ENCODE measurements at regions not wholly inside any gene's neighbourhood (a gene's known extent, or its start where the extent isn't known, plus 50 kb on each side); places are given as distances from the start of the nearest gene placed in this dataset.
"Not testable (repeated sequence)": the region's sequence is repeated elsewhere in the genome, so short reads cannot be mapped to it uniquely, and the experiment has no call there.

DNA sequence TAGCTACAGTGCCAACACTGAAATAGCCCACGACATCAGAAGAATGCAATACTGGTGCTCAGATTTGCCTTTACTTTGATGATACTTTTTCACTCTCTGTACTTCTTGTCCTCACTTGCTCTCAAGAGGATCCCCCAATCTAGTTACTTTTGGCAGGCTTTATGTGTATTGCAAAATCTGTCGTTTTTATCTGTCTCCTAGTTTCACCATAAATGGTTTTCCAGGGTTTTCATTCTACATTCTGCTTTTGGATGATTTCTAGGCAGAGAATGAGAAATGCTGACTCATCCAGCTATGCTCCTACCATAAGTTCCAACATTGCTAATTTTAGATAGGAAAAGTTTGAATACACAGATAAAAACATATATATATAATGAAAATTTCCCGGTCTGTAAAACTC lies 659.5 kb upstream of the NRG3 start:
- no peaks in the 10 kb centered on the region for H3K36me3 Mint-ChIP-seq
- no peaks in the 10 kb centered on the region for H3K9me3 ChIP-seq (ENCODE audit: control insufficient read depth in 1 of 2, low read length in 2 of 2)
- POLR2A ChIA-PET (ENCODE audit: partially characterized antibody): no interaction called here
- H3K27me3 Mint-ChIP-seq: no peaks in the 10 kb centered on the region
- no peak overlapping the region for H3K4me3 ChIP-seq (ENCODE audit: low read length in 2 of 2)
- intact Hi-C loops (cut with micrococcal nuclease): no loop called here
- H3K4me3 Mint-ChIP-seq: no peak overlapping the region
- no peaks in the 10 kb centered on the region for H3K4me1 ChIP-seq (ENCODE audit: insufficient read depth, low read length)
- no peaks in the 10 kb centered on the region for H3K27me3 ChIP-seq (ENCODE audit: insufficient read depth, low read length)
- no peaks in the 10 kb centered on the region for H3K4me1 Mint-ChIP-seq
- CTCF ChIA-PET (ENCODE audit: partially characterized antibody): no interaction called here
- H3K27ac Mint-ChIP-seq: no peak overlapping the region
- H3K27ac ChIP-seq (ENCODE audit: low read depth, low read length): no peak overlapping the region
- H3K36me3 ChIP-seq (ENCODE audit: insufficient read depth, low read length): no peaks in the 10 kb centered on the region
- no peak for DNase-seq
- H3K9me3 Mint-ChIP-seq: peaks cover 0 to 5% (median 2%) of the 10 kb centered on the region in 8 donors

GRCh38 chr10:81216949-81217348 lies 658.0 kb upstream of the NRG3 start:
- CTCF ChIA-PET (ENCODE audit: partially characterized antibody): no interaction called here
- Histone ChIP-seq H3K4me1 (ENCODE audit: insufficient read depth, low read length) (no peaks in the 10 kb centered on the region), H3K4me3 (ENCODE audit: low read length in 2 of 2) (no peak overlapping the region), H3K27me3 (ENCODE audit: insufficient read depth, low read length) (no peaks in the 10 kb centered on the region), H3K9me3 (ENCODE audit: control insufficient read depth in 1 of 2, low read length in 2 of 2) (no peaks in the 10 kb centered on the region), H3K36me3 (ENCODE audit: insufficient read depth, low read length) (no peaks in the 10 kb centered on the region), H3K27ac (ENCODE audit: low read depth, low read length) (no peak overlapping the region)
- no peak for DNase-seq
- no peak overlapping the region for H3K4me3 Mint-ChIP-seq
- peaks cover 0 to 8% (median 1%) of the 10 kb centered on the region in 8 donors for H3K9me3 Mint-ChIP-seq
- no peaks in the 10 kb centered on the region for H3K4me1 Mint-ChIP-seq
- H3K27ac Mint-ChIP-seq: no peak overlapping the region
- POLR2A ChIA-PET (ENCODE audit: partially characterized antibody): no interaction called here
- H3K27me3 Mint-ChIP-seq: no peaks in the 10 kb centered on the region
- intact Hi-C loops (cut with micrococcal nuclease): no loop called here
- H3K36me3 Mint-ChIP-seq: no peaks in the 10 kb centered on the region

- H3K9me3 Mint-ChIP-seq: peaks cover 0 to 9% (median 1%) of the 10 kb centered on the region in 8 donors
- Histone ChIP-seq H3K9me3 (ENCODE audit: control insufficient read depth in 1 of 2, low read length in 2 of 2) (no peaks in the 10 kb centered on the region), H3K4me3 (ENCODE audit: low read length in 2 of 2) (no peak overlapping the region), H3K27ac (ENCODE audit: low read depth, low read length) (no peak overlapping the region), H3K36me3 (ENCODE audit: insufficient read depth, low read length) (no peaks in the 10 kb centered on the region), H3K4me1 (ENCODE audit: insufficient read depth, low read length) (no peaks in the 10 kb centered on the region), H3K27me3 (ENCODE audit: insufficient read depth, low read length) (no peaks in the 10 kb centered on the region)
- CTCF ChIA-PET (ENCODE audit: partially characterized antibody): no interaction called here
- no peaks in the 10 kb centered on the region for H3K4me1 Mint-ChIP-seq
- no peak for DNase-seq
- no peaks in the 10 kb centered on the region for H3K36me3 Mint-ChIP-seq
- intact Hi-C loops (cut with micrococcal nuclease): no loop called here
- H3K27me3 Mint-ChIP-seq: no peaks in the 10 kb centered on the region
- no peak overlapping the region for H3K27ac Mint-ChIP-seq
- POLR2A ChIA-PET (ENCODE audit: partially characterized antibody): no interaction called here
- no peak overlapping the region for H3K4me3 Mint-ChIP-seq
These were observed 656.7 kb upstream of the NRG3 start for GRCh38 chr10:81218307-81218706.

DNA sequence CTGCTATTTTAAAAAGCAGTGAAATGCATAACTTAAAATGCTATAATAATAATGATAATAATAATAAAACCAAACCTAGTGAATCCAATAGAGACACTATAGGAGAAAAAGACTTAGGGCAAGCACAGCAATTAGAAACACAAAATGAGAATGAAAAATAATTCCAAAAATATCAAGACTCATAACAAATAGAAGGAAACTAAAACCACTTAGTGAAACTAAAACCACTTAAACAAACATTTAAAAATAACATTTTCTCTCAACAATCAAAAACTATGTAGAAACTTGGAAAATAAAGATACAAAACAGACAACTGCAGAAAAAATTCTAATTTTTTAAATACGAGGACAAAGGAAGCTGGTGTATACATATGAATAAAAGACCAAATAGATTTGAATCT lies 655.2 kb upstream of the NRG3 start:
- Histone ChIP-seq H3K27ac (ENCODE audit: low read depth, low read length) (no peak overlapping the region), H3K4me1 (ENCODE audit: insufficient read depth, low read length) (no peaks in the 10 kb centered on the region), H3K4me3 (ENCODE audit: low read length in 2 of 2) (no peak overlapping the region), H3K9me3 (ENCODE audit: control insufficient read depth in 1 of 2, low read length in 2 of 2) (no peaks in the 10 kb centered on the region), H3K27me3 (ENCODE audit: insufficient read depth, low read length) (no peaks in the 10 kb centered on the region), H3K36me3 (ENCODE audit: insufficient read depth, low read length) (no peaks in the 10 kb centered on the region)
- H3K4me1 Mint-ChIP-seq: no peaks in the 10 kb centered on the region
- no peaks in the 10 kb centered on the region for H3K27me3 Mint-ChIP-seq
- DNase-seq: no peak
- H3K9me3 Mint-ChIP-seq: peaks cover 0 to 7% (median 3%) of the 10 kb centered on the region in 8 donors
- no peak overlapping the region for H3K27ac Mint-ChIP-seq
- H3K4me3 Mint-ChIP-seq: no peak overlapping the region
- ChIA-PET CTCF (ENCODE audit: partially characterized antibody) (no interaction called here), POLR2A (ENCODE audit: partially characterized antibody) (no interaction called here)
- H3K36me3 Mint-ChIP-seq: no peaks in the 10 kb centered on the region
- intact Hi-C loops (cut with micrococcal nuclease): no loop called here

DNA sequence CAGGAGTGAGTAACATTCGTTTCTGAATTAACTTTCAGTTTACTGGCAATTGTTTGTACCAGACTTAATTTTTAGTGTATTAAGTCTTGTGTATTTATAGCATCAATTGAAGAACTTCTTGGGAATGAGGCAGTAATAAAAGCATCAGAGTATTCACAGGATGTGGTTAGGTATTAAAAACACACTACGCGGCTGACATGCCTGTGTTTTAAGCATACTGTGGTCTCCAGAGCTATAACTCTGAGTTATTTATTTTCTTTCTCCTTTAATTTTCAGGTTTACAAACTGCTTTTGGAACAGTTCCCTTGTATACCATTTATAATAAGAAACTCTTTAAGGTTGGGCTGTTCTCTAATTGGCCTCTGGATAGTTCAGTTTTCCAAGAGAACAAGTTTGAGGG lies 626.1 kb upstream of the NRG3 start:
- Mint-ChIP-seq H3K27ac (no peak overlapping the region), H3K27me3 (no peaks in the 10 kb centered on the region), H3K4me3 (no peak overlapping the region), H3K9me3 (peaks cover 0 to 4% (median 0%) of the 10 kb centered on the region in 8 donors), H3K4me1 (no peaks in the 10 kb centered on the region), H3K36me3 (no peaks in the 10 kb centered on the region)
- CTCF ChIA-PET (ENCODE audit: partially characterized antibody): no interaction called here
- no peak for DNase-seq
- no peak overlapping the region for H3K4me3 ChIP-seq (ENCODE audit: low read length in 2 of 2)
- intact Hi-C loops (cut with micrococcal nuclease): no loop called here
- no peak overlapping the region for H3K27ac ChIP-seq (ENCODE audit: low read depth, low read length)
- no peaks in the 10 kb centered on the region for H3K36me3 ChIP-seq (ENCODE audit: insufficient read depth, low read length)
- H3K4me1 ChIP-seq (ENCODE audit: insufficient read depth, low read length): no peaks in the 10 kb centered on the region
- no peaks in the 10 kb centered on the region for H3K27me3 ChIP-seq (ENCODE audit: insufficient read depth, low read length)
- no peaks in the 10 kb centered on the region for H3K9me3 ChIP-seq (ENCODE audit: control insufficient read depth in 1 of 2, low read length in 2 of 2)
- POLR2A ChIA-PET (ENCODE audit: partially characterized antibody): no interaction called here

DNA sequence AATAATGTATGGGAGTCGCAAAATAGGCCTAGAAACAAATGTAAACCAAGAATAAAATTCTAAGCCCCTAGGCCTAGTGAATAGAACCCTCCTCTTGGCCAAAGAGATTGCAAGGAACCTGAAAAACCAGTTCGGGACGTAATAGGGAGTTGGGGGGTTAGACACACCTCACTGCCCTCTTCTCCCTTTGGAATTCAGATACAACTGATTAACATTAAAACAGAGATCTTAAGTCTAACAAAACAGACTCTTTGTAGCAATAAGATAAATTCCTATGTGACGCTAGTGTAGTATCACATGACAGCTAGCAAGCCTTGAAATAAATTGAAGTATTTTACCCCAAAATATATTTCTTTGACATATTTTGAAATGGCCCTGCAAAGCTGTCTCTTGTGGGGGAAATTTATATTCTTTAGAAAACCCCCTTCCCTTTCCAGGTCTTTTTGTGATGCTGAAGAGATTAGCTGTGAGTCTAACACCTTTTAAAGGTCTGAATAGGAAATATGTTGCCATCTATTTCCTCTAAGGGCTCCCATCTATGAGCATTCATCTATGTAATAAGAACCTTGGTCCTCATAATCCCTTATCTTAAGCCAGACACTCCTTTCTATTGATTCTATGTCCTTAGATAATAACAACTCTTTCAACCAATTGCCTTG lies 623.4 kb upstream of the NRG3 start:
- H3K4me1 Mint-ChIP-seq: no peaks in the 10 kb centered on the region
- CTCF ChIA-PET (ENCODE audit: partially characterized antibody): no interaction called here

DNA sequence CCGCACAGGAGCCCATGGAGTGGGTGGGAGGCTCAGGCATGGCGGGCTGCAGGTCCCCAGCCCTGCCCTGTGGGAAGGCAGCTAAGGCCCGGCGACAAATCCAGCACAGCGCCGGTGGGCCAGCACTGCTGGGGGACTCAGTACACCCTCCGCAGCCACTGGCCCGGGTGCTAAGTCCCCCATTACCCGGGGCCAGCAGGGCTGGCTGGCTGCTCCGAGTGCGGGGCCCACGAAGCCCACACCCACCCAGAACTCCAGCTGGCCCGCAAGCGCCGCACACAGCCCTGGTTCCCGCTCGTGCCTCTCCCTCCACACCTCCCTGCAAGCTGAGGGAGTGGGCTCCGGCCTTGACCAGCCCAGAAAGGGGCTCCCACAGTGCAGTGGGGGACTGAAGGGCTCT lies 610.0 kb upstream of the NRG3 start:
- peaks cover 0 to 13% (median 1%) of the 10 kb centered on the region in 8 donors for H3K9me3 Mint-ChIP-seq
- H3K27ac ChIP-seq (ENCODE audit: low read depth, low read length); H3K27me3 ChIP-seq (ENCODE audit: insufficient read depth, low read length); intact Hi-C loops (cut with micrococcal nuclease); POLR2A ChIA-PET (ENCODE audit: partially characterized antibody); H3K27me3 Mint-ChIP-seq; CTCF ChIA-PET (ENCODE audit: partially characterized antibody); H3K4me3 Mint-ChIP-seq; H3K4me3 ChIP-seq (ENCODE audit: low read length in 2 of 2); DNase-seq; H3K9me3 ChIP-seq (ENCODE audit: control insufficient read depth in 1 of 2, low read length in 2 of 2); H3K4me1 ChIP-seq (ENCODE audit: insufficient read depth, low read length); H3K4me1 Mint-ChIP-seq; H3K27ac Mint-ChIP-seq; H3K36me3 ChIP-seq (ENCODE audit: insufficient read depth, low read length); H3K36me3 Mint-ChIP-seq: not testable (repeated sequence)

More for the DNA sequence above, 623.4 kb upstream of the NRG3 start:
- DNase-seq: no peak
- Mint-ChIP-seq H3K4me3 (no peak overlapping the region), H3K27ac (no peak overlapping the region), H3K27me3 (no peaks in the 10 kb centered on the region), H3K9me3 (peaks cover 0 to 4% (median 0%) of the 10 kb centered on the region in 8 donors), H3K36me3 (no peaks in the 10 kb centered on the region)
- H3K27me3 ChIP-seq (ENCODE audit: insufficient read depth, low read length): no peaks in the 10 kb centered on the region
- intact Hi-C loops (cut with micrococcal nuclease): no loop called here
- POLR2A ChIA-PET (ENCODE audit: partially characterized antibody): no interaction called here
- H3K4me3 ChIP-seq (ENCODE audit: low read length in 2 of 2): no peak overlapping the region
- H3K36me3 ChIP-seq (ENCODE audit: insufficient read depth, low read length): no peaks in the 10 kb centered on the region
- no peaks in the 10 kb centered on the region for H3K9me3 ChIP-seq (ENCODE audit: control insufficient read depth in 1 of 2, low read length in 2 of 2)
- no peaks in the 10 kb centered on the region for H3K4me1 ChIP-seq (ENCODE audit: insufficient read depth, low read length)
- no peak overlapping the region for H3K27ac ChIP-seq (ENCODE audit: low read depth, low read length)

DNA sequence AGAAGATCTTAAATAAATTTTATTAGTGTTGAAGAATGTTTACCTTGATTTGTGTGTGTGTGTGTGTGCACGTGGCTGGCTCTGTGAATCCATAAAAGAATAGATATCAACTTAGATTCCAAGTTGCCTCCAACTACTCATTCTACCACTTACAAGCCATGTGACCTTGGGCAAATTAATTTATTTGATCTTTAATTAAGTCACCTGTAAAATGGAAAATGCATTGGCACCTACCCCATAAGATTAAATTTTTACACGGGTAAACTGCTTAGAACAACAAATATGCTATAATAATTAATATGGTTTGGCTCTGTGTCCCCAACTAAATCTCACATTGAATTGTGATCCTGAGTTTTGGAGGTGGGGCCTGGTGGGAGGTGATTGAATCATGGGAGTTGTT lies 604.9 kb upstream of the NRG3 start:
- H3K27ac ChIP-seq (ENCODE audit: low read depth, low read length): no peak overlapping the region
- H3K36me3 ChIP-seq (ENCODE audit: insufficient read depth, low read length): no peaks in the 10 kb centered on the region
- Mint-ChIP-seq H3K4me1 (no peaks in the 10 kb centered on the region), H3K4me3 (no peak overlapping the region), H3K36me3 (no peaks in the 10 kb centered on the region), H3K9me3 (peaks cover 0 to 13% (median 5%) of the 10 kb centered on the region in 8 donors), H3K27me3 (no peaks in the 10 kb centered on the region), H3K27ac (no peak overlapping the region)
- CTCF ChIA-PET (ENCODE audit: partially characterized antibody): no interaction called here
- no peaks in the 10 kb centered on the region for H3K9me3 ChIP-seq (ENCODE audit: control insufficient read depth in 1 of 2, low read length in 2 of 2)
- no peak overlapping the region for H3K4me3 ChIP-seq (ENCODE audit: low read length in 2 of 2)
- DNase-seq: no peak
- no peaks in the 10 kb centered on the region for H3K4me1 ChIP-seq (ENCODE audit: insufficient read depth, low read length)
- H3K27me3 ChIP-seq (ENCODE audit: insufficient read depth, low read length): no peaks in the 10 kb centered on the region
- intact Hi-C loops (cut with micrococcal nuclease): no loop called here
- POLR2A ChIA-PET (ENCODE audit: partially characterized antibody): no interaction called here
